ENCODE measurements at regions not wholly inside any gene's neighbourhood (a gene's known extent, or its start where the extent isn't known, plus 50 kb on each side); places are given as distances from the start of the nearest gene placed in this dataset.

DNA sequence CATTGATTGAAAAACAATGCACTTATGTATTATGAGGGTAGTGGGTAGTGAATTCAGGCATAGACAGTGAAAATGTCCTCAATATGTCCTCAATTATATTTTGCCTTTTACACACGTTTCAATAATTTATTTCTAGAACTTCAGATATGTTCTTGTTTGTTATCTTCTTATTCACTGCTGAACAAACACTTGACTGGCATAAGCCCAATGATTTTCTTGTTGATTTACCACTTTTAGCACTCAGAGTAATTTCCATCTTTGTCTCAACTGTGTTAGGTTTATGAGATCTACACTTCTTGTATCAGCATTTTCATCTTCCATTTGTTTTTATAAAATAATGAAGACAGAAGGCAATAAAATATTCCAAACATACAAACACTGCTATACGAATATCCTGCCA is 61.8 kb upstream of the DCC start:
- H3K9me3 ChIP-seq, result no peaks in the 10 kb centered on the region
- intact Hi-C loops (cut with DNase I; ENCODE audit: low total_unique reads), result no loop called here
- TF ChIP-seq POLR2AphosphoS5 (IDR thresholded peaks at IDR 0.05) (no peak), POLR2A (IDR thresholded peaks at IDR 0.05) (no peak), EP300 (IDR thresholded peaks at IDR 0.05) (no peak)
- TF ChIP-seq, protein P1, sequence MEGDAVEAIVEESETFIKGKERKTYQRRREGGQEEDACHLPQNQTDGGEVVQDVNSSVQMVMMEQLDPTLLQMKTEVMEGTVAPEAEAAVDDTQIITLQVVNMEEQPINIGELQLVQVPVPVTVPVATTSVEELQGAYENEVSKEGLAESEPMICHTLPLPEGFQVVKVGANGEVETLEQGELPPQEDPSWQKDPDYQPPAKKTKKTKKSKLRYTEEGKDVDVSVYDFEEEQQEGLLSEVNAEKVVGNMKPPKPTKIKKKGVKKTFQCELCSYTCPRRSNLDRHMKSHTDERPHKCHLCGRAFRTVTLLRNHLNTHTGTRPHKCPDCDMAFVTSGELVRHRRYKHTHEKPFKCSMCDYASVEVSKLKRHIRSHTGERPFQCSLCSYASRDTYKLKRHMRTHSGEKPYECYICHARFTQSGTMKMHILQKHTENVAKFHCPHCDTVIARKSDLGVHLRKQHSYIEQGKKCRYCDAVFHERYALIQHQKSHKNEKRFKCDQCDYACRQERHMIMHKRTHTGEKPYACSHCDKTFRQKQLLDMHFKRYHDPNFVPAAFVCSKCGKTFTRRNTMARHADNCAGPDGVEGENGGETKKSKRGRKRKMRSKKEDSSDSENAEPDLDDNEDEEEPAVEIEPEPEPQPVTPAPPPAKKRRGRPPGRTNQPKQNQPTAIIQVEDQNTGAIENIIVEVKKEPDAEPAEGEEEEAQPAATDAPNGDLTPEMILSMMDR (IDR thresholded peaks at IDR 0.05), result no peak
- H3K4me3 ChIP-seq, result no peak overlapping the region
- H3K27me3 ChIP-seq, result no peaks in the 10 kb centered on the region
- no peak overlapping the region for H3K27ac ChIP-seq
- no peaks in the 10 kb centered on the region for H3K4me1 ChIP-seq
- no peak for DNase-seq
- WGBS, 5 donors, result 22 to 42% (median 28%) methylated on average over 2 of the region's 2 CpGs
- no peaks in the 10 kb centered on the region for H3K36me3 ChIP-seq

DNA sequence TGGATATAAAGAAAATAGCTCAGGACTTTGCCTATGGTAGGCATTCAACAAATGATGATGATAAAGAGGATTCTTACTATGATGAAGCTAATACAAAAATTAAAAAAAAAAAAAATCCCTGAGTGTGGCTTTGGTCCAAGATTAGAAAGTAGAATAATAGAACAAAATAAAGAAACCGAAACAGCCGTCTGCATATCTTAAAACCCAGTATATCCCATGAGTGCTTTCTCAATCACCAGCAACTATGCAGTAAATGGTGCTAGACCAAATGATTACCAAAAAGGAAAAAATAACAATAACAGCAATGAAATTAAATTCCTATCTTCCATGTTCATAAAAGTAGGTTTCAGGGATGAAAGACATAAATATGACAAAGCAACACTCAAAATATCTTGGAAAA is 59.3 kb upstream of the DCC start:
- DNase-seq, result no peak
- Histone ChIP-seq H3K4me1 (no peaks in the 10 kb centered on the region), H3K36me3 (no peaks in the 10 kb centered on the region), H3K4me3 (no peak overlapping the region), H3K9me3 (no peaks in the 10 kb centered on the region), H3K27me3 (no peaks in the 10 kb centered on the region), H3K27ac (no peak overlapping the region)
- intact Hi-C loops (cut with DNase I; ENCODE audit: low total_unique reads), result no loop called here
- 84 to 94% (median 85%) methylated on average over 2 of the region's 2 CpGs for WGBS, 5 donors
- TF ChIP-seq POLR2AphosphoS5 (IDR thresholded peaks at IDR 0.05) (no peak), EP300 (IDR thresholded peaks at IDR 0.05) (no peak), POLR2A (IDR thresholded peaks at IDR 0.05) (no peak)
- TF ChIP-seq, protein P1 (IDR thresholded peaks at IDR 0.05), result no peak

DNA sequence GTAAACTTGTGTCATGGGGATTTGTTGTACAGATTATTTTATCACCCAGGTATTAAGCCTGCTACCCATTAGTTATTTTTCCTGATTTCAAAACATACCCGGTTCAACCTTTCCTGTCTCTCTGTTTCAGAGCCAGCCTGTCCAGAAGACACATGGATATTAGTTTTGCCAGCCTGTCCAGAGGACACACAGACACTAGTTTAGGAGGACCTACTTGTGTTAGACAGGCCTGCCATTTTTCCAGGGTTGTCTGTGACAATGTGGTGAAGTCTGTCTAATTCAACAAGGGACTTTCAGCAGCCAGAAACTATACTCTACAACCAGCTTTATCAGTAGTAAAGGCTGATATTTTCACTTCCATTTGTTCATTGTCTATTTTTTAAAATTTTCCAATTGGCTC is 56.1 kb upstream of the DCC start:
- no peak for DNase-seq
- Histone ChIP-seq H3K36me3 (no peaks in the 10 kb centered on the region), H3K4me1 (no peaks in the 10 kb centered on the region), H3K4me3 (no peak overlapping the region), H3K27me3 (no peaks in the 10 kb centered on the region), H3K9me3 (no peaks in the 10 kb centered on the region), H3K27ac (no peak overlapping the region)
- intact Hi-C loops (cut with DNase I; ENCODE audit: low total_unique reads), result no loop called here
- TF ChIP-seq POLR2A (IDR thresholded peaks at IDR 0.05), result no peak
- no peak for TF ChIP-seq POLR2AphosphoS5 (IDR thresholded peaks at IDR 0.05)
- TF ChIP-seq, protein P1 (IDR thresholded peaks at IDR 0.05), result no peak
- no peak for TF ChIP-seq EP300 (IDR thresholded peaks at IDR 0.05)
- 67 to 81% (median 79%) methylated on average over 1 of the region's 1 CpG for WGBS, 5 donors

DNA sequence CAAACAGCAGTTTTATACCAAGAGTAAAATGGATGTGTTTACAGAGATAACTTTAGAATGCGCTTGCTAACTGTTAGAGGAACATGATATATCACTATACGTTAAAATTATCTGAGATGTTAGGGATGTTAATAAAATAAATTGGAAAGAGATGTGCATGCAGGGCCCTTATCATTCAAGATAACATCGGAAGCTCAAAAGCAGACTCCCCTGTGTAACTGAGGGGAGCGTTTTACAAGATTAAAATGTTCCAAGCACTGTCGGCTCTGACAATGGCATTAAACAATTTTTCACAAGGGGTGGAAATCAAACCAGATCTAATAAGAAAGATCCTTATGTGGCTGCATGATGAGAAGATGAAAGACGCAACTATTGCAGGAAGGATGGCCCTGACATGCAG is 53.3 kb upstream of the DCC start:
- Histone ChIP-seq H3K4me3 (no peak overlapping the region), H3K4me1 (no peaks in the 10 kb centered on the region), H3K36me3 (no peaks in the 10 kb centered on the region), H3K27ac (no peak overlapping the region), H3K9me3 (no peaks in the 10 kb centered on the region), H3K27me3 (no peaks in the 10 kb centered on the region)
- intact Hi-C loops (cut with DNase I; ENCODE audit: low total_unique reads), result no loop called here
- no peak for DNase-seq
- WGBS, 5 donors, result 38 to 57% (median 44%) methylated on average over 6 of the region's 6 CpGs
- TF ChIP-seq POLR2AphosphoS5 (IDR thresholded peaks at IDR 0.05) (no peak), POLR2A (IDR thresholded peaks at IDR 0.05) (no peak), EP300 (IDR thresholded peaks at IDR 0.05) (no peak)
- TF ChIP-seq, protein P1 (IDR thresholded peaks at IDR 0.05), result no peak

Data from stomach (tissue), 8 donors.